SU-DHL-6 (cell line): ENCODE measurements at regions not wholly inside any gene's neighbourhood (a gene's known extent, or its start where the extent isn't known, plus 50 kb on each side); places are given as distances from the start of the nearest gene placed in this dataset.

Experiments
- H2AFZ ChIP-seq: fragments of 200-600 bp; sonication (generic); 2 replicates; pipeline ENCODE4 v1.6.1; 2014; ENCODE audit warnings: low read depth, mild to moderate bottlenecking, moderate library complexity, mixed read lengths, antibody characterized with exemption, low read length; ENCODE audit not compliant: severe bottlenecking
- H3F3A ChIP-seq: fragments of 200-600 bp; shearing (Covaris generic); 2 replicates; pipeline ENCODE4 v1.6.0; 2016; ENCODE audit warnings: antibody characterized with exemption, mild to moderate bottlenecking; ENCODE audit not compliant: insufficient read depth
- H3K27ac ChIP-seq: fragments of 200-600 bp; sonication (generic); 2 replicates; pipeline ENCODE4 v1.5.1; 2016; ENCODE audit warnings: low read depth, mild to moderate bottlenecking, low read length, moderate library complexity, mixed read lengths
- H3K27me3 ChIP-seq: fragments of 200-600 bp; sonication (generic), shearing (Covaris generic); 2 replicates; pipeline ENCODE4 v1.6.0; 2014; ENCODE audit warnings: mild to moderate bottlenecking, low read length
- H3K36me3 ChIP-seq: fragments of 200-600 bp; sonication (generic); 2 replicates; pipeline ENCODE4 v1.6.1; 2014; ENCODE audit warnings: mild to moderate bottlenecking, low read length, mixed read lengths
- H3K4me2 ChIP-seq: fragments of 300-600, 200-600 bp; shearing (Covaris generic), sonication (generic); 2 replicates; pipeline ENCODE4 v1.6.0; 2014; ENCODE audit warnings: low read length, low read depth, mild to moderate bottlenecking; ENCODE audit not compliant: poor library complexity, severe bottlenecking
- H3K4me3 ChIP-seq: fragments of 200-600 bp; sonication (generic); 2 replicates; pipeline ENCODE4 v1.5.1; 2014; ENCODE audit warnings: antibody characterized with exemption, low read length, mild to moderate bottlenecking, mixed read lengths; ENCODE audit not compliant: insufficient read depth, poor library complexity, severe bottlenecking
- H3K79me2 ChIP-seq: fragments of 200-600 bp; sonication (generic); 2 replicates; pipeline ENCODE4 v1.6.1; 2014; ENCODE audit warnings: mild to moderate bottlenecking, low read length, moderate library complexity; ENCODE audit not compliant: insufficient read depth
- H3K9ac ChIP-seq: fragments of 200-600 bp; sonication (generic); 2 replicates; pipeline ENCODE4 v1.7.0; 2014; ENCODE audit warnings: mild to moderate bottlenecking, low read length
- H3K9me2 ChIP-seq: fragments of 200-600 bp; sonication (generic); replicated peaks from 2 replicates; pipeline ENCODE4 v1.6.1; 2014; ENCODE audit warnings: low read length; ENCODE audit not compliant: insufficient read depth
- H3K9me3 ChIP-seq: fragments of 200-600 bp; sonication (generic); 2 replicates; pipeline ENCODE4 v1.6.1; 2014; ENCODE audit warnings: low read length, mixed read lengths; ENCODE audit not compliant: insufficient read depth
- H4K20me1 ChIP-seq: fragments of 200-600 bp; sonication (generic); 2 replicates; pipeline ENCODE4 v1.6.1; 2014; ENCODE audit warnings: low read depth, mild to moderate bottlenecking, antibody characterized with exemption, low read length, moderate library complexity, mixed read lengths
- CTCF ChIP-seq: fragments of 200-600 bp; sonication (generic); IDR thresholded peaks from one replicate; pipeline ENCODE4 v1.5.1; 2017; ENCODE audit warnings: antibody characterized with exemption, mild to moderate bottlenecking, low read length, moderate library complexity; ENCODE audit not compliant: insufficient read depth, poor library complexity, severe bottlenecking
- EZH2phosphoT487 ChIP-seq: fragments of 200-600 bp; sonication (generic), shearing (Covaris generic); conservative IDR thresholded peaks from 2 replicates; pipeline ENCODE4 v1.6.1; 2018; ENCODE audit warnings: mild to moderate bottlenecking, antibody characterized with exemption, low read length, moderate library complexity, mixed read lengths

DNA sequence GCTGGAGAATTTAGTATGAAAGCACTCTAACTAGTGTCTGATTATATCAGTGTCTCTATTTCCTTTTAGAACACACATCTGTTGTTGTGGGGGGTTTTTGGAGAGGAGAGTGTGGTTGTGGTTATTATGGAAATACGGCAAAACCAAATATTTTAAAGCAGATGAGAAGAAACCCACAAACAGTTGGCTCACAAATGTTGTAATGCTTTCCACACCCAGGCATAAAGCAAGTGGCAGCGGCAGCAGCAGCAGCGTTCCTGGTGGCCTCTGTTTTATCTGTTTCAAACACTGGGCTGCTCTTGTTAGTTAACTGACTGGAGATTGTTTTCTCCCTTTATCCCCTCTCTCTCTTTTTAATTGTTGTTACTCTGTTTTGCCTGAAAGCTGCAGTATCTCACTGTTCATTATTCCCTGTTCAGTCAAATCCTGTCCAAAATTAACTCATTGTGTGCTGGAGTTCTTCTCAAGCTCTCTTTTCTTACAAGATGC, 1045.5 kb upstream of the NR2F2 start:
- no peak overlapping the region for H3K27ac ChIP-seq
- H3K27me3 ChIP-seq: no peaks in the 10 kb centered on the region
- no peaks in the 10 kb centered on the region for H3F3A ChIP-seq
- no peak overlapping the region for H3K4me3 ChIP-seq
- no peaks in the 10 kb centered on the region for H3K79me2 ChIP-seq
- no peaks in the 10 kb centered on the region for H3K9me3 ChIP-seq
- no peak overlapping the region for H2AFZ ChIP-seq
- no peaks in the 10 kb centered on the region for H3K36me3 ChIP-seq
- TF ChIP-seq CTCF (no peak), EZH2phosphoT487 (no peak)
- H3K9me2 ChIP-seq: no peaks in the 10 kb centered on the region
- H4K20me1 ChIP-seq: no peaks in the 10 kb centered on the region
- H3K4me2 ChIP-seq: no peak overlapping the region
- no peak overlapping the region for H3K9ac ChIP-seq

DNA sequence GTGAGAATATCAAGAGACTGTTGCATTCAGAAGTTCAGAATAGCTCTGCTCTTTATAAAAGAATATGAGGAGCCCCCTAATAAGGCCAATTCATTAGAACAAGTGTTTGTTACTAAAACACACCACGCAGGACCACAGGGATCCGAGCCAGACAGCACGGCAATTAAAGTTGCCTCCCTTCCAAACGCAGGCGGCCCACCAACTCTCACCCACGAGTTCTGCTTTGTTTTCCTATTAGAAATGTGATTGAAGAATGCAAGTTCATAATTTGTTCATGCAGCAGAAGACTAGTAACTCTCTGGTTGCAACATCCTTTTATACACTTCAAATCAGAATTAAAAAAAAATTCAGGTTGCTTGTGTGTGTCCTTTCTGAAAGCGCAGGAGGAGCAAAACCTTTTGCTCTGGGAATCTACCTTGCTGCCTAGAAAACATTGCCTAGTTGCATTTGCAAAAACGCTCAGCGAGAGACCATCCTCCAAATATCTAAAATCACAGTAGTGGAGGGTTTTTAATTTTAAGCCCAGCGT, 1044.1 kb upstream of the NR2F2 start:
- Histone ChIP-seq H3K36me3 (no peaks in the 10 kb centered on the region), H3K4me2 (no peak overlapping the region), H3K27me3 (no peaks in the 10 kb centered on the region), H3K27ac (no peak overlapping the region), H3K9ac (no peak overlapping the region), H3K9me3 (no peaks in the 10 kb centered on the region), H2AFZ (no peak overlapping the region), H3F3A (no peaks in the 10 kb centered on the region), H4K20me1 (no peaks in the 10 kb centered on the region), H3K79me2 (no peaks in the 10 kb centered on the region), H3K9me2 (no peaks in the 10 kb centered on the region), H3K4me3 (no peak overlapping the region)
- no peak for TF ChIP-seq EZH2phosphoT487
- no peak for TF ChIP-seq CTCF

DNA sequence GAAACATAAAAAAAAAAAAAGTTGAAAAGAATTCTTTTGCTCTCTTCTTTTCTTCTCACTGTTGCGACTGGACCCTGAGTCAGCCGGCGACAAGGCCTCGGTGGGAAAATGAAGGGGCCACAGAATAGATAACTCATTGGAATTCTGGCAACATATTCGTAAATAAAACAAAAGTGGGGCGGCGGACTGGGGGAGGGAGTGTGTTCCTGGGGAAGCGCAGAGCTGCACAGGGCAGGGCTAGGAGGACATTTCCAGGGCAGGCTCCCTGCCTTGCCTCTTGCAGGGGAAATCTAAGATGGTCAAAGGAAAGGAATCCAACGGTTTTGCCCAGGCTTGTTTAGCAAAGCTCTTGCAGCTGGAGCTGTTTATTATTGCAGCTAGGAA, 1042.8 kb upstream of the NR2F2 start:
- H4K20me1 ChIP-seq: no peaks in the 10 kb centered on the region
- no peak overlapping the region for H3K9ac ChIP-seq
- H3K9me2 ChIP-seq: no peaks in the 10 kb centered on the region
- no peaks in the 10 kb centered on the region for H3K79me2 ChIP-seq
- no peaks in the 10 kb centered on the region for H3K9me3 ChIP-seq
- no peaks in the 10 kb centered on the region for H3K27me3 ChIP-seq
- TF ChIP-seq EZH2phosphoT487: no peak
- TF ChIP-seq CTCF: no peak
- no peaks in the 10 kb centered on the region for H3K36me3 ChIP-seq
- H3K4me2 ChIP-seq: no peak overlapping the region
- no peak overlapping the region for H2AFZ ChIP-seq
- no peak overlapping the region for H3K4me3 ChIP-seq
- H3F3A ChIP-seq: no peaks in the 10 kb centered on the region
- H3K27ac ChIP-seq: no peak overlapping the region
